GM12874 (cell line): ENCODE measurements at regions not wholly inside any gene's neighbourhood (a gene's known extent, or its start where the extent isn't known, plus 50 kb on each side); places are given as distances from the start of the nearest gene placed in this dataset.

Experiments
- CTCF ChIP-seq: IDR thresholded peaks from 2 replicates; pipeline ENCODE4 v1.5.1; 2011; ENCODE audit warnings: low read depth, mild to moderate bottlenecking, control low read depth, low read length, moderate library complexity; ENCODE audit not compliant: insufficient read depth

- TF ChIP-seq CTCF, result no peak
Observed at GRCh38 chr3:154942827-154943226, 137.3 kb upstream of the MME start.

DNA sequence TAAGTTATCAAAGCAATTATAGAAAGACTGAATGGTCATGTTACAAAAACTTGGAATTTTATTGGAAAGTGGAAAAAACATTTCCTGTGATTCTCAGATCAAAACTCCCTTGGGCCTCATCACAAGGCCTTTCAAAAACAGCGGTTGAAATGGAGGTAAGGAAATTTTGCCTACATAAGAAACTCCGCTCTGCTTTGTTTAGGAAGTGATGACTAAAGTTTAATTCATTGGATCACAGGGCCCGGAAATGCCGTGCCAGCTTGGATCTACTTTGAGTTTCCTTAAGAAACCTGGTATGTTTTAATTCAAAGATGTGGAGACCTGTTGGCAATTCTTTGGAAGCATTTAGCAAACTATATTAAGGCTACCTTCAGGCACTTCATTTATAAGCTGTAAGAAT lies 143.9 kb upstream of the MME start:
- no peak for TF ChIP-seq CTCF

- no peak for TF ChIP-seq CTCF
Observed at GRCh38 chr3:154933581-154933980, 146.5 kb upstream of the MME start.

DNA sequence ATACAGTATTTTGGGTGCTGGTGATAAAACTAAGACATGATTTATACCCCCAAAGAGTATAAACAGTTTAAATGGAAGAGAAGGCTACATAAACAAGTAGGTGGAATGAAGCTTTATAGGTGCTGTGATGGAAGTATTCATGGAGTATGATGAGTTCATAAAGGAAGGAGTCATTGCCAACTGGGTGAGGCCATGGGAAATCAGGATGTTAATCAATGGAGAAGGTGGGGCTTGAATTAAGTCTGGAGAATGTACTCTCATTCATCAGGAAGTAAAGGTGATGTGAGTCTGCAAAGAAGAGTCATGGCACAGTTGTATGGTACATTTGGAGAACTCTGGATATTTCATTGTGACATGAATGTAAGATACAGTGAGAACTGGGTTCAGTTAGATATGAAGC lies 147.5 kb upstream of the MME start:
- no peak for TF ChIP-seq CTCF

DNA sequence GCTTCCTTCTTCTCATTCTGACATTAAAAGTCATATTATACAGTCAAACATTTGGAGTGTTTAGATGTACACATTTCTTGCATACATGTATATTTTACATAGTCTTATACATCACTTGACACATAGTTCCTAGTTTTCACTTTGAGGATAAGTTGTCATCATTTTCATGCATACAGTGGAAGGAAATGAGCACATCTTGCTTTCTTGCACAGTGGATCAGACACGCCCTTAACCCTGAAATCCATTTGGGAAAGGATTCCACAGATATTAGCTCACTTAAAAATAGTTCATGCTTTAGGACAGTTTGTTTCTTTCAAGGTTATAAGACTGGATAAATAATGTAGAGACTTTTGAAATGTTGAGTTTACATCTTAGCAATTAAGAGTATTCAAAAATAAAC lies 148.6 kb upstream of the MME start:
- TF ChIP-seq CTCF, result no peak

GRCh38 chr3:154926721-154927120 lies 153.4 kb upstream of the MME start:
- TF ChIP-seq CTCF, result no peak

DNA sequence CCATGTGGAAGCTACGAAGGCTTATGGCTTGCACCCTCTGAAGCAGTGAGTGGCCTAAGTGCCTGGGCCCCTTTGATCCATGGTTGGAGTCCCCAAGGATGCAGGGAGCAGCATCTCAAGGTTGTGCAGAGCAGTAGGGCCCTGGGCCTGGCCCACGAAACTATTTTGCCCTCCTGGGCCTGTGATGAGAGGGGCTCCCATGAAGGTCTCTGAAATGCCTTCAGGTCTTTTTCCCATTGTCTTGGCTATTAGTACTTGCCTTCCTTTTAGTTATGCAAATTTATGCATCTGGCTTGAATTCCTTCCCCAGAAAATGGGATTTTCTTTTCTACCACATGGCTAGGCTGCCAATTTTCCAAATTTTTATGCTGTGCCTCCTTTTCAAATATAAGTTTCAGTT lies 158.8 kb upstream of the MME start:
- no peak for TF ChIP-seq CTCF

DNA sequence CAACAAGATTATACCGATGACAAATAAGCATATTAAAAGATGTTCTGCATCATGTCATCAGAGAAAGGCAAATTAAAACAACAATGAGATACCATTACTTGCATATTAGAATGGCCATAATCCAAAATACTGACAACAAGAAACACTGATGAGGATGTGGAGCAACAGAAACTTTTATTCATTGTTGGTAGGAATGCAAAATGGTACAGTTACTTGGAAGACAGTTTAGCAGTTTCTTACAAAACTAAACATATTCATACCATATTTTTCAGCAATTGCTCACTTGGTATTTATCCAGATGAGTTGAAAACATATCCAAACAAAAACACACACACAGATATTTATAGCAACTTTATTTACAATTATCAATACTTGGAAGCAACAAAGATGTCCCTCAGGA lies 160.9 kb upstream of the MME start:
- no peak for TF ChIP-seq CTCF
